Small intestine (tissue), 7 donors: ENCODE measurements at regions not wholly inside any gene's neighbourhood (a gene's known extent, or its start where the extent isn't known, plus 50 kb on each side); places are given as distances from the start of the nearest gene placed in this dataset.
A peak's percentile ranks its signal among the peaks of the same experiment; 100 is the strongest.

Source experiments
- DNase-seq, 2 donors: peaks; one replicate each; pipeline versions ENCODE4 v3.0.0 to v3.0.0-alpha.2; 2013
- FAIRE-seq: peaks from 2 replicates; lab custom pipeline; 2012; peaks lifted over from hg19 to GRCh38; lab: Jason Lieb, UNC
- H3K27ac ChIP-seq, 3 donors: one replicate each; pipeline ENCODE4 v1.5.1; 2013; ENCODE audit warnings: low read length in 2 of 3, mild to moderate bottlenecking in 2 of 3, control low read depth in 1 of 3, inconsistent platforms in 1 of 3, low read depth in 1 of 3, moderate library complexity in 1 of 3
- H3K27me3 ChIP-seq, 3 donors: one replicate each; pipeline ENCODE4 v1.6.1; 2013; ENCODE audit warnings: low read length in 3 of 3, inconsistent platforms in 1 of 3; ENCODE audit not compliant: control insufficient read depth in 3 of 3, insufficient read depth in 3 of 3
- H3K36me3 ChIP-seq, 3 donors: one replicate each; pipeline ENCODE4 v1.6.1; 2013; ENCODE audit warnings: low read length in 3 of 3, inconsistent platforms in 1 of 3, low read depth in 1 of 3, mild to moderate bottlenecking in 1 of 3, moderate library complexity in 1 of 3; ENCODE audit not compliant: control insufficient read depth in 3 of 3, insufficient read depth in 2 of 3
- H3K4me1 ChIP-seq, 3 donors: one replicate each; pipeline ENCODE4 v1.6.1; 2013; ENCODE audit warnings: low read length in 2 of 3, inconsistent platforms in 1 of 3, low read depth in 1 of 3, mild to moderate bottlenecking in 1 of 3, moderate library complexity in 1 of 3; ENCODE audit not compliant: control insufficient read depth in 3 of 3, insufficient read depth in 2 of 3
- H3K4me3 ChIP-seq, 3 donors: one replicate each; pipeline ENCODE4 v1.5.1; 2013; ENCODE audit warnings: low read length in 3 of 3, control low read depth in 1 of 3, inconsistent platforms in 1 of 3, low read depth in 1 of 3, mild to moderate bottlenecking in 1 of 3, moderate library complexity in 1 of 3
- H3K9me3 ChIP-seq, 2 donors: one replicate each; pipeline ENCODE4 v1.6.1; 2013; ENCODE audit warnings: low read depth in 1 of 2, low read length in 1 of 2; ENCODE audit not compliant: control insufficient read depth in 2 of 2, insufficient read depth in 1 of 2
- WGBS, 3 donors: extraction: QIAGEN DNeasy Blood & Tissue Kit; methylation state at CpG; one replicate each; pipeline ENCODE4 v1.1.7; 2013; 5-methylcytosine and 5-hydroxymethylcytosine counted together
- donor health status: healthy with polysubstance abuse.
- donor health status: control.
- donor health status: control.
- donor health status: Bipolar disorder and iron deficiency.
- donor health status: healthy.

DNA sequence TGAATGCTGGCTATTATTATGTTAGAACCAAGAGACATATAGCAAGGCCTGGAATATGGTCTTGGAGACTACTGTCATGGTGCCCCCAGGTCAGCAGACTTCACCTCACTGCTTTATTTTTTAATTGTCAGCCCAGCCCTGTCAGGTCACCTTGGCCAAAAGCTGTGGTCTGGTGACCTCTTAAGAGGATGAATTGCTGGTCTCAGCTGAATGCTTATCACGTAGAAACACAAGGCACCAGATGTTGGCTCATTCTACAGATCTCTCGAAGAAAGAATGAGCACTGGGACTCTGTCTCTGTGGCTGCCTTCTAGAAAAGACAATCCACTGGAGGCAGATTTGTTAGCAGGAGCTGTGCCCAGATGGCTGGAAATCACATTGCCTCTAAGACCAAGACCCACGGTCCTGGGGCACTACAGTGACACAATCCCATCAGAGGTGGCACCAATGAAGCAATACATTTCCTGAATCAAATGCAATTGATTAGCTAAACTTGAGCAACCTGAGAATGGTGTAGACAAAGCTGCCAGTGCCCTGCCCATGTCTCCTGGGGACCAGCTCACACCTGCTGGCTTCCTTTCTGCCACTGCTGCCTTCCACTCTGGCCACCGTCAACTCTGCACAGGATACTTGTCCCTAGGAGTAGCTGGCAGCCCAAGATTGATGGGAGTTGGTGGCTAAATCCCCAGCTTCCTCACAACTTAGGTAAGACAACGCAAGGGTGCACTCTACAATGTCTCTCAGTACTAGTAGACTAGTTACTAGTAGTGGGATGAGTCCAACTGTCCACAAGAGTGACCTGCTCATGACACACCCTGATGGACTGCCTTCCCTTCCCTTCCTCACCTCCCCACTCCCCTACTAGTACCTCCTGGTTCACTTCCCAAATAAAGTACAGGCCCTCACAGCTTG, 384.9 kb upstream of the PROK2 start:
- no peak overlapping the region for H3K27ac ChIP-seq
- 85 to 95% (median 91%) methylated on average over 5 of the region's 5 CpGs for WGBS, 3 donors
- peaks cover 0 to 6% of the 10 kb centered on the region in 2 donors for H3K9me3 ChIP-seq
- FAIRE-seq (no peak), DNase-seq (no peak)
- H3K4me1 ChIP-seq, result no peaks in the 10 kb centered on the region
- H3K27me3 ChIP-seq, result no peaks in the 10 kb centered on the region
- H3K4me3 ChIP-seq, result no peak overlapping the region
- H3K36me3 ChIP-seq, result no peaks in the 10 kb centered on the region

DNA sequence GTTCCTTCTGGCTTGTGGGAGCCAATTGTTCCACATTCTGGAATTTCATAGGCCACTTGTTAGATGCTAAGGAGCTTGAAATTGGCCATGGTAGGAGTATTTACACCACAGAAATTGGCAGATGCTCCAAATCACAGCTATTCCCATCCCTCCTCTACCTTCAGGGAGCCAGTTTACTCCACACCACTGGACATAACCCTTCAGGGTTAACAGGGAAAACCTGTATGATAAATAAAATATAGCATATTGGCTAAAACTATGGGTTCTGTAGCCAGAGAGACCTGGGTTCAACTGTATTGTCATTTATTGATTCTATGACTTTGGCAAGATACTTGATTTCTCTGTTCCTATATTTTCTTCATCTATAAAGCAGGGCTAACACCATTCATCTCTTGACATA, 384.2 kb upstream of the PROK2 start:
- DNase-seq (no peak), FAIRE-seq (no peak)
- H3K36me3 ChIP-seq, result no peaks in the 10 kb centered on the region
- H3K4me1 ChIP-seq, result no peaks in the 10 kb centered on the region
- H3K27ac ChIP-seq, result no peak overlapping the region
- no peaks in the 10 kb centered on the region for H3K27me3 ChIP-seq
- no peak overlapping the region for H3K4me3 ChIP-seq
- peaks cover 0 to 6% of the 10 kb centered on the region in 2 donors for H3K9me3 ChIP-seq

DNA sequence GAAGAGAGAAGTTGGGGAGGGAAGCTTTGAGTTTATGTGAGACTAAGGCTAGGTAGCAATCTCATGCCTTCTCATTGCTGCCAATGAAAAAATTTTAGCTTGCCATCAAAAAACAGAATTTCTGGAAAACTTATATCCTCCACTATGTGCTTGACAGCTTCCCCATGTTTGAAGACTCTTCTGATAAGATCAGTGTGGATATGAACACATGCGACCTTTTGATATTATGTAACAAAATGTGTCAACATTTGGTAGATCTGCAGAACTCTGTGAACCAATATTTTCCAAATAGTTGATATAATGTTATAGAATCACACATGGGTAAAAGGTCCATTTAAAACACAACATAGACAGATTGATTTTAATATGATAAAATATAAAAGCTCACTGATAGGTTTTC, 380.9 kb upstream of the PROK2 start:
- 74 to 88% (median 81%) methylated on average over 1 of the region's 1 CpG for WGBS, 3 donors
- FAIRE-seq (no peak), DNase-seq (no peak)
- no peaks in the 10 kb centered on the region for H3K27me3 ChIP-seq
- no peak overlapping the region for H3K4me3 ChIP-seq
- peaks cover 0 to 7% (median 0%) of the 10 kb centered on the region in 3 donors for H3K4me1 ChIP-seq
- H3K27ac ChIP-seq, result no peak overlapping the region
- no peaks in the 10 kb centered on the region for H3K36me3 ChIP-seq
- peaks cover 0 to 6% of the 10 kb centered on the region in 2 donors for H3K9me3 ChIP-seq

DNA sequence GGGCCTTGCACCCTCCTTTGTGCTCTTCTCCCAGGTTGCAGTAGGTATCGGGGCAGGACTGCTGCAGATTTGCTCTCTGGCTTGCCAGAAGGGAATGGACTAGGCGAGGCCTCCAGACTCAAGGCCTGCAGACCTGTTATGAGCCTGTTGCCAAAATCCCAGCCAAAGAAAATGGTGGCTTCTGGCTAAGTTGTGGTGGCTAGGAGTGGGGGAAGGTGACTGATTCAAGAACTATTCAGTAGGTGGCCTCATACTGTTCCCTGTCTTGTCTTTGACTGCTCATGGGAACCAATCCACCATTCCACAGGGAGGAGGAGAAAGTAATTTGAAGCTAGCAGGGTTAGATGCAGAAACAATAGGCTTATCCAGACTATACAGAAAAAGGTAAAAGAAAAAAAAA, 380.4 kb upstream of the PROK2 start:
- Histone ChIP-seq H3K27me3 (no peaks in the 10 kb centered on the region), H3K4me3 (no peak overlapping the region), H3K27ac (no peak overlapping the region), H3K36me3 (no peaks in the 10 kb centered on the region), H3K4me1 (peaks cover 0 to 7% (median 0%) of the 10 kb centered on the region in 3 donors), H3K9me3 (peaks cover 0 to 6% of the 10 kb centered on the region in 2 donors)
- 92 to 96% (median 95%) methylated on average over 2 of the region's 2 CpGs for WGBS, 3 donors
- FAIRE-seq (no peak), DNase-seq (no peak)

DNA sequence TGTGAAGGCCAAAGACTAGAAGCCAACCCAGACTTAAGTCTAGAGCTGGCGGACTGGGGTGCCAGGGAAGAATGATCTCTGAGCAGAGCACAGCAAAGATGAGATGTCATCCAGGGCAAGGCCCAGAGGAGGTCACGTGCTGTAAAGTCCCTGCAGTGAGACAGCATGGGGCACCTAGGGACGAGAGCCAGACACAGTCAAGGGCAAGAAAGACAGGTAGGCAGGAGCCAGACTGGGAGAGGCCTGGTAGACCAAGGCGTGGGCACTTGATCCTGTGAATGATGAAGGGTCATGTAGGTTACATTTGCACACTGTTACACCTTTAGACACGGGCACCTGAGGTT, 379.7 kb upstream of the PROK2 start:
- Histone ChIP-seq H3K9me3 (peaks cover 0 to 6% of the 10 kb centered on the region in 2 donors), H3K4me3 (no peak overlapping the region), H3K27ac (no peak overlapping the region), H3K4me1 (peaks cover 0 to 7% (median 0%) of the 10 kb centered on the region in 3 donors), H3K36me3 (no peaks in the 10 kb centered on the region), H3K27me3 (no peaks in the 10 kb centered on the region)
- no peak for FAIRE-seq
- 75 to 85% (median 85%) methylated on average over 5 of the region's 5 CpGs for WGBS, 3 donors
- DNase-seq, result no peak

DNA sequence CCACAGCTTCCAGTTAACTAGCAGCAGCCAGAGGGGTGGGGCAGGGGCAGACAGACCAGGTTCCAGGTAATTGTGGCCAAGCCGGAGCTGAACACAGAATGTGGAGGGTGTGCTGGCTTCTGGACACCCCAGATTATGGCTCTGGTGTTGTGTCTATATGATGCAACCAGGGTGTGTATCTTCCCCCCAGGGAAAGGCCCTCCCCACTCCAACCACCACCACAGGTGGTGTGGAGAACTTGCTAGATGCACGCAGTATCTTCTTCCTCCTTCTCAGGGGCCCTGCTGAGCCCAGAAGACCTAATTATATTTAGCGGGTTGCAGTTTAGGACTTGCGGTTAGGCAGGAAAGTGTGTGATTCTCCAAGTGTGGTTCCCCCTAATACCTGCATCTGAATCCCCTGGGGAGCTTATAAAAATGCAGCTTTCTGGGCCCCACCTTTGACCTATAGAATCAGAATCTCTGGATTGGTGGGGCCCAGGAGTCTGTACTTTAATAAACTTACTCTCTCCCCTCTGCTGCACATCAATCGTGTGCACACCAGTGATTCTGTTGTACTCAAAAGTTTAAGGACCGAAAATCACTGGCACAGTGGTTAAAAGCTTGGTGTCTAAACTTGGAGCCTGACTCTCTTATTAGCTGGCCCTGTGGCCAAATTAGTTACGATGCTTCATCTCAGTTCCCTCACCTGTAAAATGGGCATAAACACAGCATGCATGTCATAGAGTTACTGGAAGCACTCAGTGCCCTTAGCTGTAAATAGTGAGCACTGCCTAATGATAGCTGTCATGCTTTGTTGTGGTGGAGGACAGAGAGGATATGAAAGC, 379.1 kb upstream of the PROK2 start:
- FAIRE-seq, result no peak

DNA sequence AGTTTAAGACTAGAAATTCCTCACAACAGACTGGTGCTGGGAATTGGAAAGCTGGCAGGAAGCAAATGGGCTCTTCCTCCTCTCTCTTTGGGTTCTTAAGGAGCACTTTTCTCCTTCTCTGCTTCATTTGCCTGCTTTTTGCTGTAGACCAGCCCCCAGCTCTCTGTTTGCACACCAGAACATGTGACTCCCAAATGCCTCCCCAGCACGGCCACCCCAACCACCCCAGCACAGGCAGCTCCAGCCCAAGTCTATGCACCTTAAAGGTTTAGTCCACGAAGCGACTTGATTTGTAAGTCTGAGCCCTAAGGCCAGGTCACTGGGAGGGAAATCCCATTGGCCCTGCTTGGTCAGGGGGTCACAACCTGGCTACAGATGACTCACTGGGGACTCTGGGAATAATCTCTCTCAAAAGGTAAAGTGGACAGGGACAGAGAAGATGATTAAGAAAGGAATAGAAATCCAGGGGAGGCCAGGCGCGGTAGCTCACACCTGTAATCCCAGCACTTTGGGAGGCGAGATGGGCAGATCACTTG, 377.8 kb upstream of the PROK2 start:
- H3K4me3 ChIP-seq, result no peak overlapping the region
- H3K4me1 ChIP-seq, result peaks cover 0 to 7% (median 0%) of the 10 kb centered on the region in 3 donors
- DNase-seq (no peak), FAIRE-seq (no peak)
- no peaks in the 10 kb centered on the region for H3K36me3 ChIP-seq
- H3K9me3 ChIP-seq, result no peaks in the 10 kb centered on the region
- WGBS, 3 donors, result 92 to 95% (median 94%) methylated on average over 6 of the region's 6 CpGs
- no peaks in the 10 kb centered on the region for H3K27me3 ChIP-seq
- no peak overlapping the region for H3K27ac ChIP-seq

More for the DNA sequence above, 379.1 kb upstream of the PROK2 start:
- no peak for DNase-seq
- no peaks in the 10 kb centered on the region for H3K36me3 ChIP-seq
- H3K4me1 ChIP-seq, result peaks cover 0 to 7% (median 0%) of the 10 kb centered on the region in 3 donors
- WGBS, 3 donors, result 83 to 88% (median 86%) methylated on average over 7 of the region's 7 CpGs
- no peak overlapping the region for H3K4me3 ChIP-seq
- H3K27ac ChIP-seq, result peak overlapping the region in 1 of 3 donors; percentile 30
- peaks cover 0 to 5% of the 10 kb centered on the region in 2 donors for H3K9me3 ChIP-seq
- no peaks in the 10 kb centered on the region for H3K27me3 ChIP-seq

DNA sequence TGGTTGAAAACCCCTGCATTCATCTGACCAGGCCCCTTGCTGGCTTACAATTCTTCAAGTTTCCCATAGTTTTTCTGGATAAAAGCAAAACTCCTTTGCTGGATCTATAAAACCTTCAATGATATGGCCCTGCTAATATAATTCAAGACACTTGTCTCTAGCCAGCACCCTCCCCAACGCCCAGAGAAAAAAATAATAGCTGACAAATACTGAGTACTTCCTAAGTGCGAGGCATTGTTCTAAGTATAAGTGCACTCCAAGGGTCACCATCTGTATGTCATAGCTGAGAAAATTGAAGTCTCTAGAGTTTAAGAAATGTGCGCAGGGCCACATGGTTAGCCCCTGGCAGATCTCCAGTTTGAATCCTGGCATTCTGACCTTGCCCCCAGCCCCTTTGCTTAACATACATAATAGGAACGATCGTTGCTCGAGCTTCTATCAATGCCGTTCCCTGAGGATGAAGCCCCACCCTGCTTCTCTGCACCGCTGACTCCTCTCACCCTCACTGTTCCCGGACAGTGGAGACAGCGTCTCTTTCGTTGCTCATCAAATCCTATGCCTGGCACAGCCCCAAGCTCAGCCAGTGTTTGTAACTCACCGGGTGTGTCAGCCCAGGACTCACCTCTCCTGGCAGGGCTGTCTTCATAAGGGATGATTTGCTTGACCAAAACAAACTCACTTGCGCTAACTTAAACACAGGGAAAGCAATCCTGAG, 377.1 kb upstream of the PROK2 start:
- H3K27ac ChIP-seq, result no peak overlapping the region
- DNase-seq, result no peak
- peaks cover 0 to 7% (median 0%) of the 10 kb centered on the region in 3 donors for H3K4me1 ChIP-seq

More for the DNA sequence above, 377.1 kb upstream of the PROK2 start:
- 30 to 53% (median 48%) methylated on average over 13 of the region's 13 CpGs for WGBS, 3 donors
- Histone ChIP-seq H3K9me3 (no peaks in the 10 kb centered on the region), H3K36me3 (no peaks in the 10 kb centered on the region), H3K27me3 (no peaks in the 10 kb centered on the region), H3K4me3 (no peak overlapping the region)
- no peak for FAIRE-seq
